Neural crest cell (in vitro differentiated cells): ENCODE measurements at regions not wholly inside any gene's neighbourhood (a gene's known extent, or its start where the extent isn't known, plus 50 kb on each side); places are given as distances from the start of the nearest gene placed in this dataset.
"Not testable (repeated sequence)": the region's sequence is repeated elsewhere in the genome, so short reads cannot be mapped to it uniquely, and the experiment has no call there.

Source experiments
- DNase-seq: peaks from one replicate; pipeline ENCODE4 v3.0.0; 2021; ENCODE audit warnings: low read depth, mixed read lengths, low spot score
- H3K27ac Mint-ChIP-seq: one replicate; pipeline ENCODE4 v1.8.0; 2021; ENCODE audit warnings: mild to moderate bottlenecking, mixed read lengths; ENCODE audit not compliant: unreplicated experiment
- H3K27me3 Mint-ChIP-seq: 2 replicates; pipeline ENCODE4 v1.8.0; 2021; ENCODE audit warnings: low read depth, mild to moderate bottlenecking, mixed read lengths
- H3K36me3 Mint-ChIP-seq: 2 replicates; pipeline ENCODE4 v1.8.0; 2021; ENCODE audit warnings: low read depth, mild to moderate bottlenecking, mixed read lengths
- H3K4me1 Mint-ChIP-seq: 2 replicates; pipeline ENCODE4 v1.8.0; 2021; ENCODE audit warnings: mixed read lengths
- H3K4me3 Mint-ChIP-seq: one replicate; pipeline ENCODE4 v1.8.0; 2021; ENCODE audit warnings: mild to moderate bottlenecking, mixed read lengths
- H3K9me3 Mint-ChIP-seq: 2 replicates; pipeline ENCODE4 v1.8.0; 2021; ENCODE audit warnings: mixed read lengths
- CTCF ChIP-seq: fragments of 200-600 bp; sonication (generic); conservative IDR thresholded peaks from 2 replicates; pipeline ENCODE4 v1.5.0; 2021; ENCODE audit warnings: antibody characterized with exemption, mild to moderate bottlenecking

GRCh38 chr18:9048236-9048635 is 54.3 kb upstream of the NDUFV2 start:
- Mint-ChIP-seq H3K27me3 (no peaks in the 10 kb centered on the region), H3K9me3 (peaks cover 9% of the 10 kb centered on the region)

GRCh38 chr18:9048808-9049494 is 53.5 kb upstream of the NDUFV2 start:
- Mint-ChIP-seq H3K27me3 (no peaks in the 10 kb centered on the region), H3K4me1 (no peaks in the 10 kb centered on the region), H3K36me3 (peaks cover 4% of the 10 kb centered on the region), H3K4me3 (no peak overlapping the region), H3K9me3 (peaks cover 9% of the 10 kb centered on the region), H3K27ac (no peak overlapping the region)
- no peak for DNase-seq
- TF ChIP-seq CTCF: no peak

More at GRCh38 chr18:9048236-9048635, 54.3 kb upstream of the NDUFV2 start:
- no peak overlapping the region for H3K4me3 Mint-ChIP-seq
- DNase-seq: no peak
- peaks cover 4% of the 10 kb centered on the region for H3K36me3 Mint-ChIP-seq
- H3K27ac Mint-ChIP-seq: no peak overlapping the region
- no peak for TF ChIP-seq CTCF
- no peaks in the 10 kb centered on the region for H3K4me1 Mint-ChIP-seq

GRCh38 chr18:9049495-9049809 is 53.0 kb upstream of the NDUFV2 start:
- Mint-ChIP-seq H3K27ac (no peak overlapping the region), H3K27me3 (no peaks in the 10 kb centered on the region), H3K4me1 (no peaks in the 10 kb centered on the region), H3K36me3 (peaks cover 4% of the 10 kb centered on the region), H3K9me3 (peaks cover 9% of the 10 kb centered on the region), H3K4me3 (no peak overlapping the region)
- no peak for DNase-seq
- no peak for TF ChIP-seq CTCF

GRCh38 chr18:9050628-9051284 is 51.7 kb upstream of the NDUFV2 start:
- H3K36me3 Mint-ChIP-seq, H3K9me3 Mint-ChIP-seq, H3K4me3 Mint-ChIP-seq, H3K27ac Mint-ChIP-seq, H3K4me1 Mint-ChIP-seq, H3K27me3 Mint-ChIP-seq, DNase-seq: not testable (repeated sequence)
